Right forelimb (tissue), 1 donor: ENCODE measurements at regions not wholly inside any gene's neighbourhood (a gene's known extent, or its start where the extent isn't known, plus 50 kb on each side); places are given as distances from the start of the nearest gene placed in this dataset.
"Not testable (repeated sequence)": the region's sequence is repeated elsewhere in the genome, so short reads cannot be mapped to it uniquely, and the experiment has no call there.

ENCODE experiments used
- DNase-seq: peaks from one replicate; pipeline ENCODE4 v3.0.0-alpha.2; 2018

GRCh38 chr3:153269730-153270129 lies 107.7 kb downstream of the RAP2B start:
- no peak for DNase-seq

DNA sequence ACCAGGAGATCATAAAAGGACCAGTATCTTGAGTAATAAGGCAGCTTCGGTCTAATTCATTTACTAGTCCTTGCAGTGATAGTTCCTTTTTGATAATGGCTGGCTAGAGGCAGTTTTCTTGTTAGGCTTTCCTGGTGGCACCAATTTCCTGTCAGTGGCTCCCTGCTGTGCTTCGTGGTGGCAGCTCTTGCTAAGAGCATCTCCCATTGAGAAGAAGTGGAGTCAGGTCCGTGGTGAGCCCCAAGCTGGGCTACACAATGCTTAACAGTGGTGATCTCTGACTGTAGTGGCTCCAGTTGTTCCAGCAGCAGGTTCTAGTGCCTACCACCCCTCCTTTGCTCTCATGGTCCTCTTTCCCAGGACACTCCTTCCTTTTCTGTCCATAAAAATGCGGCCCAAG lies 111.2 kb downstream of the RAP2B start:
- no peak for DNase-seq

GRCh38 chr3:153273767-153274435 lies 111.9 kb downstream of the RAP2B start:
- no peak for DNase-seq

DNA sequence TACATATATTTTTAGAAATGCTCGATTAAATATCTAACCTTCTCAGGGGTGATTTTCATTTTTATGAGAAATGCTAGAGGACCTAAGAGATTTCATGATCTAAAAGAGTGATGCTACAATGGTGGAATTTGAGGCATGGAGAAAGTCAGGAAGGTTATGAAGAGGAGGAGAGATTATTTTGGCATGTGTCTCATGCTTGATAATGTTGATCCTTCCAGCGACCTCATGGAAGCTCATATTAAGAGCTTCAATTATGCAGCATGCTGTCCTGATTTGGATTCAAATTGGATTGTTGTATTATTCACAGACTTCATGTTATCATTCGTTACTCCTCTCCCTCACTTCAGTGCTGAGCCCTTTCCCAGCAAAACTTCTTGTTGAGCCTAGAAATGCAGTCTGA lies 112.5 kb downstream of the RAP2B start:
- no peak for DNase-seq

- DNase-seq, result no peak
Measured at GRCh38 chr3:153275514-153275913, 113.5 kb downstream of the RAP2B start.

DNA sequence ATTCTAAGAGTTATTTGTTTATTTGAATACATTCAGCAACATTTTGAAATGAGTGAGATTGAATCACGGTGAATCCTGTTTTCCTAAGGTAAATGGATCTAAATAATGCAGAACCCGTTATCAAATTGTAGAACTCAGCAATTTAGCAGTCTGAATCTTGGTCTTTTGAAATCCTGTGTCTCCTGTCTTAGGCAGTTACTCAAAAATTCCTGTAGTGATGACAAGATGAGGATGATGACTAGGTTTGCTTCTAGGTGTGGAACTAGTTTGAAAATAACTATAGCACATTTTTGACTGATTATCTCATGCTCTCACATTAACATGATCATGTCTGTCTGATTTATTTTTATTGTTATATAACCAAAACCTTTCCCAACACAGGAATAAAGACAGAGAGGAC lies 115.0 kb downstream of the RAP2B start:
- DNase-seq, result no peak

GRCh38 chr3:153281236-153281997 lies 119.4 kb downstream of the RAP2B start:
- not testable (repeated sequence) for DNase-seq

DNA sequence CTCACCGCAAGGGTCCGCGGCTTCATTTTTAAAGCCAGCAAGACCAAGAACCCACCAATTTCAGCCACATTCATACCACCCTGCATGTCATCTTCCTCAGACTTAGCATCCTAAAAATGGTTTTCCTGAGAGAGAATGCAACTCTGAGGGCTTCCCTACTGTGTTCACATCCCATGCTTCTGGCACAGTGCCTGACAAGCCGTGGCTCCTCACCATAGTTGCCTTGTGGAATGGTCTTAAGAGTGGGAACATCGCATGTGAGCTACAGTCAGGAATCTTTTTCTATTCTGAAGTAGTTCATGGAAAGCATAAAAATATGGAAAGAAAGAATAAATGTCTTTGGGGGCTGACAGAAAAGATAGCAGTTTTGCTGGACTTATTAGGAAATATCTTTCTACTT lies 120.3 kb downstream of the RAP2B start:
- DNase-seq, result no peak

DNA sequence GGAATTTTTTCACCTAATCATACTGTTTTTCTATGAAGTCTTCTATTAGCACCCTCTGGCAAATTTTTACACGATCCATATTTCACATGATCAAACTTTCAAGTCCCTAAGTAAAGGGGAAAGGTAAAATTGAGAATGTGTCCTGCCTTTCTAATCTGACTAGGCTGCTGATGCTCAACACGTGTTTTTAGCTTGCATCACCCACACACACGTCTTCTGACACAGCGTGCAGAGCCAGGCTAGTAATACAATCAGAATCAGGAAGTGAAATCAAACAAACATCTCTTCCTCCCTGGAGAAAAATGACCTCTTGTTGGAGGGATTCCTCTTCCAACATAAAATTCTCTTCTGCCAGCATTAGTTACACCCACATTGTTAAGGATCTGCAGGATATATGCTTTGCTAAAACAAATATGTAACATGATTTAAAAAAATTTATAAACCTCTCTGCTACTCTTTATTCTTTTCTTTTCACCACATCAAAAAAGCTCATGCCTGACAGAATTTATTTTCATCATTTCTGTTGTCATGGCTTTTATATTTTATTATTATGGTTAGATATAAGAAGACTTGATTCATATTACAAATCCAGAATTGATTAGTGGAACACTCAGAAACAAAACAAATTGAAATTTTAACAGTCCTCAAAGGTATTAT lies 122.4 kb downstream of the RAP2B start:
- no peak for DNase-seq

GRCh38 chr3:153285194-153285641 lies 123.2 kb downstream of the RAP2B start:
- DNase-seq, result no peak

DNA sequence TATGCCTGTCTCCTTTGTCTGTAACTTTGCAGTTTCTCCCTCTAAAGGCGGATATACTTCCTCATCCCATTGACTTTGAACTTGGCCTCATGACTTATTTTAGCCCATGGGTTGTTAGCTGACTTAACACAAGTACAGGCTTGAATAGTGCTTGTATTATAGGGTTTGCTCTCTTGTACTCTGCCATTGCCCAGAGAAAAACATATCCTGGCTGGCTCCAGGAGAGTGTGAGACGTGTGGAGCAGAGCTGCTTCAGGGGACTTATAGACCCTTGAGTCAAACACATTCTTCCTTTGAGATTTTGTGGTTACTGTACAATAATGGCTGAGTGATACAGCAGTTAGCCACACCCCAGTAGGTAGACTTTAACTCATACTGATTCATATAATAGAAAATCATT lies 124.0 kb downstream of the RAP2B start:
- DNase-seq, result no peak

- DNase-seq, result no peak
Measured at GRCh38 chr3:153287017-153287416, 125.0 kb downstream of the RAP2B start.

- no peak for DNase-seq
Measured at GRCh38 chr3:153289334-153289808, 127.3 kb downstream of the RAP2B start.

DNA sequence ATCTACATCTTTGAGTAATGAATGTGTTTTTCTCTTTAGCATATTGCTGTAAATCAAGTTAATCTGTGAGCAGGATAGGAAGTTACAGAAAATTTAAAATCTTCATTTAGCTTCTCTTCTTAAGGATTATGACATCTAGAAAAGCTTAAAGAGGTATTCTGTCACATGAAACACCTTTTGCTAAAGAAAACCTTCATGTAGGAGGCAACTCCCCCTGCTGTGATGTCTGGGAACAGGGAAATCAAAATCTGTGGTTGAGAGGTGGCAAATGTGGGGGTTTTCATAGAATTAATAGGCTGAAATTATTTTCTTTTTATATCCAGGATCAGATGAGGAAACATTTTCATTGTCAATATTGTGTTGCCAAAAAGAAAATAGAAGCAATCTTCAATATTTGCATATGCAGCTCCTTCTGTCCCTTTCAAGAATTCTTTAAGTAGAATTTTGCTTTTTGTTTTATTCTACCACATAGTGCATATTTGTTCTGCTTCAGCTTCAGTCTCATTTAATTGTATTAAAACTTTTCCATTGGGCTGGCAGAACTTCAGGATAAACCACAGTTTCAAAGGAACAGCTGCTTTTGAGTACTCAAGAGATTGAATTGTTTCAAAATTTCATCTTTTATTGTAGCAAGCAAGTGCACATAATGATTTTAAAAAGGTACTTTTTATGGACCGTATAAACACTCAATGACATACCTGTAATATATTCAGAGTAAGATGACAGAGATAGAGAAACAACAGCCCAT lies 128.4 kb downstream of the RAP2B start:
- DNase-seq, result no peak

GRCh38 chr3:153291059-153291685 lies 129.1 kb downstream of the RAP2B start:
- no peak for DNase-seq

DNA sequence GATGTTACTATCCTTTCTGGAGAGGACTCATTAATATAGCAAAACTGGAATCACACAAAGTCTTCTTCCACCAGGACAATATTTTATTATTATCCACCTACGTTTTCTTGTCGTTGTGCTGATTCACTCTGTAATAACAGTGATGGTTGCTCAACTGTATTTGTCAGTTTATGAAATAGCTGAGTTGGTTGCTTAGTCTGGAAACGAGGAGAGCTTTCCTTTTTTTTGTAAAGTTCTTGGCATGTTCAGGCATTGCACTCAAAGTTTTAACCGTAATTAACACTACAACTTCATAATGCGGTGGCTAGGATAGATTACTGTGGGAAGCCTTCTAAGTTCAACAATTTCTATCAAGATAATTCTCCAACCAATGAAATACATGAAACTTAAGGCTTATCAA lies 131.2 kb downstream of the RAP2B start:
- DNase-seq, result no peak

GRCh38 chr3:153295901-153296300 lies 133.9 kb downstream of the RAP2B start:
- no peak for DNase-seq

GRCh38 chr3:153305189-153305588 lies 143.2 kb downstream of the RAP2B start:
- DNase-seq, result no peak

DNA sequence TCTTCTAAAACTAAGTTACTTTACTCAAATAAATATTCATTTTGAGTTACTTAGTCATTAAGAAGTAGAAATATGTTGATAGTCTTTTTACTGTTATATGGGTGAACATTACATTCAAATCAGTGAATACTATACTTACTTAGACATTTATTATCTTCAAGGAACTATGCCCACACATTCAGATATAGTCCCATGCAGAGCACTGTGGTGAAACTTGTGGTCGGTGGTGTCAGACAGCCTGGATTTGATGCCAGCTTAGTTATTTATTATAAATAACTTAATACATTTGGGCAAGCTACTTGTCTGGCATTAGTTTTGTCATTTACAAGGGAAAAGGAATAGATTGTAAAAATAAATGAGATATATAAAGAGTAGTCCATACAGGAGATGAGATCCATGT lies 149.5 kb downstream of the RAP2B start:
- DNase-seq, result no peak

GRCh38 chr3:153313302-153313965 lies 151.4 kb downstream of the RAP2B start:
- DNase-seq, result no peak

DNA sequence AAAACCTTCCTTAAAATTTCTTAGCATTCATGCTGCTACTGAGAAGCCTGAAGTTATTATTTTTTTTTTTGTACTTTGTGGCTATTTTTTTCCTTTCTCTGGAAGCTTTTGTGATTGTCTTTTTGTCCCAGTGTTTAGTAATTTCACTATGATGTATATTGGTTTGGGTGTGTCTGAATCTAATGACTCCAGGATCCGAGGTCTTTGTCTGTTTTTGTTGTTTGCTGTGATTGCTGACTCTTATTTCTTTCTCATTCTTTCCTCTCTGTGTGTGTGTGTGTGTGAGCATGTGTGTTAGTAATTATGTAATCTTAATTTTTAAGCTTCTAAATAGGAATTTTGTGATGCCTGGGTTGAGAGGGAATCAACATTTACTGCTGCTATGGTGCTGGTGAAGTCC lies 152.0 kb downstream of the RAP2B start:
- no peak for DNase-seq

DNA sequence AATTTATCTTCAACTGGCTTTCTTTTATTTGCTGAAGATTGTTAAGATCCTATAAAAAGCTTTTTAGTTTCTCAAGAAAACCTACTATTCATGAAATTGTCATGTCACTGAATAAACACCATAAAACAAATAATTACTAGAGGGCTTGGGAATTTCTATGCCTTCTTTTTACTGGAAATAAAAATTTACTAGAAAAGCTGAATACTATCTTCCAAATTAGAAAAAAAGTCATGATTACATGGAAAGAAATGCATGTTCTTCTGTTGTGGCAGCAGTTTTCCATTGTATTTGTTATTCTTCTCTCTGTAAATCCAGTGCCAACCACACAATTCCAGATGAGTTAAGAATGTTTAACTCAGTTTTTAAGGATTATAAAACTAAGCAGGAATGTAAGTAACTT lies 153.8 kb downstream of the RAP2B start:
- no peak for DNase-seq
